HG03457 (cell line): ENCODE measurements at regions not wholly inside any gene's neighbourhood (a gene's known extent, or its start where the extent isn't known, plus 50 kb on each side); places are given as distances from the start of the nearest gene placed in this dataset.

ENCODE experiments used
- ATAC-seq: cut with Tn5 transposase; IDR thresholded peaks from one replicate; pipeline ENCODE4 v1.9.1; 2021; ENCODE audit warnings: moderate number of reproducible peaks; ENCODE audit not compliant: unreplicated experiment

GRCh38 chr5:103617913-103618312 is 55.3 kb upstream of the NUDT12 start:
- ATAC-seq = no peak

- no peak for ATAC-seq
These were observed 54.5 kb upstream of the NUDT12 start for GRCh38 chr5:103617090-103617489.

GRCh38 chr5:103612545-103612944 is 50.0 kb upstream of the NUDT12 start:
- ATAC-seq = no peak
